GM19397 (cell line): ENCODE measurements at regions not wholly inside any gene's neighbourhood (a gene's known extent, or its start where the extent isn't known, plus 50 kb on each side); places are given as distances from the start of the nearest gene placed in this dataset.
A peak's percentile ranks its signal among the peaks of the same experiment; 100 is the strongest.

ENCODE experiments used
- ATAC-seq: cut with Tn5 transposase; IDR thresholded peaks from one replicate; pipeline ENCODE4 v1.9.1; 2021; ENCODE audit warnings: mild to moderate bottlenecking, moderate library complexity; ENCODE audit not compliant: unreplicated experiment

GRCh38 chr12:81819991-81820633 lies 61.0 kb upstream of the PPFIA2 start:
- ATAC-seq = no peak

GRCh38 chr12:81815611-81816010 lies 56.5 kb upstream of the PPFIA2 start:
- no peak for ATAC-seq

- no peak for ATAC-seq
These were observed 52.6 kb upstream of the PPFIA2 start for GRCh38 chr12:81811778-81812125.

- no peak for ATAC-seq
These were observed 52.1 kb upstream of the PPFIA2 start for GRCh38 chr12:81811061-81811777.

- ATAC-seq = peak; percentile 81
These were observed 50.9 kb upstream of the PPFIA2 start for GRCh38 chr12:81809829-81810595.

GRCh38 chr12:81809113-81809777 lies 50.1 kb upstream of the PPFIA2 start:
- ATAC-seq = no peak
